ENCODE measurements at regions not wholly inside any gene's neighbourhood (a gene's known extent, or its start where the extent isn't known, plus 50 kb on each side); places are given as distances from the start of the nearest gene placed in this dataset.
A peak's percentile ranks its signal among the peaks of the same experiment; 100 is the strongest.

GRCh38 chr5:106481374-106481773 is 1189.4 kb downstream of the EFNA5 start:
- no peak for TF ChIP-seq CTCF (conservative IDR thresholded peaks at IDR 0.05; ENCODE audit: low read length)
- H3K4me3 ChIP-seq (ENCODE audit: low read length): no peak overlapping the region
- DNase-seq (ENCODE audit: low read depth): no peak

GRCh38 chr5:106476630-106477029 is 1194.1 kb downstream of the EFNA5 start:
- no peak for TF ChIP-seq CTCF (conservative IDR thresholded peaks at IDR 0.05; ENCODE audit: low read length)
- no peak overlapping the region for H3K4me3 ChIP-seq (ENCODE audit: low read length)
- no peak for DNase-seq (ENCODE audit: low read depth)

GRCh38 chr5:106474066-106474465 is 1196.7 kb downstream of the EFNA5 start:
- no peak for TF ChIP-seq CTCF (conservative IDR thresholded peaks at IDR 0.05; ENCODE audit: low read length)
- no peak for DNase-seq (ENCODE audit: low read depth)
- no peak overlapping the region for H3K4me3 ChIP-seq (ENCODE audit: low read length)

GRCh38 chr5:106459541-106459940 is 1211.2 kb downstream of the EFNA5 start:
- no peak for DNase-seq (ENCODE audit: low read depth)
- no peak overlapping the region for H3K4me3 ChIP-seq (ENCODE audit: low read length)
- TF ChIP-seq CTCF (conservative IDR thresholded peaks at IDR 0.05; ENCODE audit: low read length): no peak

- peak; percentile 1 for DNase-seq (ENCODE audit: low read depth)
- TF ChIP-seq CTCF (conservative IDR thresholded peaks at IDR 0.05; ENCODE audit: low read length): peak; percentile 37
- no peak overlapping the region for H3K4me3 ChIP-seq (ENCODE audit: low read length)
Measured at GRCh38 chr5:106454651-106455415, 1215.9 kb downstream of the EFNA5 start.

GRCh38 chr5:106454050-106454449 is 1216.7 kb downstream of the EFNA5 start:
- DNase-seq (ENCODE audit: low read depth): no peak
- TF ChIP-seq CTCF (conservative IDR thresholded peaks at IDR 0.05; ENCODE audit: low read length): no peak
- no peak overlapping the region for H3K4me3 ChIP-seq (ENCODE audit: low read length)

GRCh38 chr5:106451998-106452397 is 1218.7 kb downstream of the EFNA5 start:
- DNase-seq (ENCODE audit: low read depth): no peak
- no peak overlapping the region for H3K4me3 ChIP-seq (ENCODE audit: low read length)
- no peak for TF ChIP-seq CTCF (conservative IDR thresholded peaks at IDR 0.05; ENCODE audit: low read length)
